HPDE6-E6E7 (cell line): ENCODE measurements at regions not wholly inside any gene's neighbourhood (a gene's known extent, or its start where the extent isn't known, plus 50 kb on each side); places are given as distances from the start of the nearest gene placed in this dataset.

Source experiments
- DNase-seq: peaks from one replicate; pipeline ENCODE4 v3.0.0; 2011; ENCODE audit warnings: missing footprints; ENCODE audit errors: extremely low spot score

GRCh38 chr4:180990931-180991330 lies 1252.3 kb upstream of the TENM3 start:
- peak; percentile 29 for DNase-seq

GRCh38 chr4:180993244-180993836 lies 1249.9 kb upstream of the TENM3 start:
- no peak for DNase-seq

- no peak for DNase-seq
Observed at GRCh38 chr4:180994722-180995121, 1248.5 kb upstream of the TENM3 start.

- DNase-seq = no peak
Observed at GRCh38 chr4:180999217-180999616, 1244.0 kb upstream of the TENM3 start.

- DNase-seq = no peak
Observed at GRCh38 chr4:181004056-181004455, 1239.1 kb upstream of the TENM3 start.

- no peak for DNase-seq
Observed at GRCh38 chr4:181006499-181007260, 1236.5 kb upstream of the TENM3 start.

- DNase-seq = no peak
Observed at GRCh38 chr4:181007751-181008150, 1235.5 kb upstream of the TENM3 start.

- no peak for DNase-seq
Observed at GRCh38 chr4:181008164-181008563, 1235.0 kb upstream of the TENM3 start.

GRCh38 chr4:181013162-181013561 lies 1230.0 kb upstream of the TENM3 start:
- DNase-seq = no peak

GRCh38 chr4:181017038-181017437 lies 1226.2 kb upstream of the TENM3 start:
- DNase-seq = no peak

GRCh38 chr4:181018472-181018871 lies 1224.7 kb upstream of the TENM3 start:
- DNase-seq = no peak

- DNase-seq = no peak
Observed at GRCh38 chr4:181018913-181019312, 1224.3 kb upstream of the TENM3 start.

GRCh38 chr4:181020456-181020855 lies 1222.7 kb upstream of the TENM3 start:
- no peak for DNase-seq

GRCh38 chr4:181021213-181021612 lies 1222.0 kb upstream of the TENM3 start:
- DNase-seq = no peak

- peak; percentile 38 for DNase-seq
Observed at GRCh38 chr4:181030135-181030921, 1212.9 kb upstream of the TENM3 start.

- DNase-seq = peak; percentile 15
Observed at GRCh38 chr4:181030961-181031360, 1212.2 kb upstream of the TENM3 start.

- DNase-seq = no peak
Observed at GRCh38 chr4:181043486-181043885, 1199.7 kb upstream of the TENM3 start.

- no peak for DNase-seq
Observed at GRCh38 chr4:181046809-181047208, 1196.4 kb upstream of the TENM3 start.

GRCh38 chr4:181051931-181052330 lies 1191.3 kb upstream of the TENM3 start:
- DNase-seq = no peak

- DNase-seq = no peak
Observed at GRCh38 chr4:181061787-181062186, 1181.4 kb upstream of the TENM3 start.

- DNase-seq = no peak
Observed at GRCh38 chr4:181063212-181063611, 1180.0 kb upstream of the TENM3 start.

GRCh38 chr4:181077341-181077740 lies 1165.9 kb upstream of the TENM3 start:
- DNase-seq = no peak

GRCh38 chr4:181078196-181078595 lies 1165.0 kb upstream of the TENM3 start:
- DNase-seq = no peak
